Activated CD4-positive, CD25-positive, alpha-beta regulatory T cell treated with anti-CD3 and anti-CD28 coated beads, Interleukin-2, amount 50 U/mL, for 72 hours (primary cell): ENCODE measurements at regions not wholly inside any gene's neighbourhood (a gene's known extent, or its start where the extent isn't known, plus 50 kb on each side); places are given as distances from the start of the nearest gene placed in this dataset.

Experiments
- DNase-seq: peaks from one replicate; pipeline ENCODE4 v3.0.0; 2021

DNA sequence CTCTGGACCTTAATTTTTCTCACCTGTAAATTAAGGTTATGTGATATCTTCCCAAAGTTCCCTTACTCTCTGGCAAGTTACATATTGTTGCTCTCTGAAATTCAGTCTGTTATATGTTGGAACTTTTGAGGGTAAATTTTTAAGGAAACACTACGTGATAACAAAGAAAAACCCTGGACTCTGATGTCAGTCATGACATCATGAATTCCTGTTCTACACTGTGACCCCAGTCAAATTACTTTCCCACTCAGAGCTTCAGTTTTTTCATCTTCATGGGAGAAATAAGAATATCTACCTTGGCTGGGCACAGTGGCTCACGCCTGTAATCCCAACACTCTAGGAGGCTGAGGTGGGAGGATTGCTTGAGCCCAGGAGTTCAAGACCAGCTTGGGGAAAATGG lies 164.6 kb upstream of the RALGAPA2 start:
- no peak for DNase-seq

DNA sequence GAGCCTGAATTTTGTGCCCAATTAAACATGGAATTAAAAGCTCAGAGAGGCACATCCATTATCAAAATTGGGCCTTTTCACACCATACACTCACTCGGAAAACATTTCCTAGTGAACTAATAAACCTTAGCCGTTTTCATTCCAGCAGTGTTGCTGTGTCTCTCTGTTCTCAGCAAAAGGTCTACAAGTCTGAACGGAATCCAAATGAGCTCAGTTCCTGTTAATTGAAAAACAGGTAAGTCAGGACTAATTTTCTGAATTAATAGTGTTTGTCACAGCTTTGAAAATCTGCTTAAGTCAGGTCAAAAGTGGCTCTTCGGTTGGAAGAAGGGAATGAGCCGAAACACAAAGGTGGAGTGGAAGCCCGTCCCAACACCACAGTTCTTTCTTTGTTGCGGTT lies 163.3 kb upstream of the RALGAPA2 start:
- DNase-seq = no peak

DNA sequence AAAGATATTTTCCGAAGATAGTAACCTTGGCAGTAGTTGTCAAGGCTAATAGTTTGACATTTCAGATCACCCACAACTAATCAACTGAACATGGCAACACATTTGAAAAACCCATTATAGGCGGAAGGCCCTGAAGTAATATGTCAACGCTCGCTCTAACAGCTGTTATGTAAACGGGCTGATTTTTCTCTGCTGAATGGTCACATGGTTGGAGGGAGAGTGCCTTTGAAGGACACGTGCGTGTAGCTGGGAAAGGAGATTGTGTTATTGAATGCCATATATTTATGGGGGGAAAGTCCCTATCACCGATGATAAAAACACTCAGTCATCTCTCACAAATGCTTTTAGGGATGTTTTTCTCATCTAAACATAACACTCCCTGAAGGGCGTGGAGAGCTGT lies 160.0 kb upstream of the RALGAPA2 start:
- no peak for DNase-seq

DNA sequence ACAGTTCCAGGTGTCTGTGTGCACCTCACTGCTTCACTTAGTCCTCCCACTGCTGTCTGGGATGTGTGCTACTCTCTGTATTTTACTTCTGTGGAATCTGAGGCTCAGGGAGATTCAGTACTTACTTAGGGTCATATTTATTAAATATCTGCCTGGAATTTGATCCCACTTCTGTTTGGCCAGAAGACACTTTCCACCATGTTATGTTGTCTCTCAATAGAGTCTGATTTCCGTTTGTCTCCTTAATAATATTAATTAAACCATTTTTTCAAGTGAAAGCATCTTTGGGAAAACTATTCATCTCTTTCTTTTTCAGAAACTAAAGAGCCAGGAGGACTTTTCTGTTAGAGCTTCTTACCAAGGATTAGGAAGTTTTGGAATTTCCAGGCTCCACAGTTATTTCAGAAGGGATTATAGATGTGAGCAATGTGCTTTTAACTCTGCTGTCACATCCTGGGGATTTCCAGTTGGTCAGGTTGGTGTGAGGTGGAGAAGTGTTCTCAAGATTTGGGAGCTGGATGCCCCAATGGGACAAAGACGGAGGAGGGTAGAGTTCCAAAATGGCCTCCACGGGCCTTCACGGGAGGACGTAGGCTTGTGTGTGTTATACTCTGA lies 156.8 kb upstream of the RALGAPA2 start:
- no peak for DNase-seq

DNA sequence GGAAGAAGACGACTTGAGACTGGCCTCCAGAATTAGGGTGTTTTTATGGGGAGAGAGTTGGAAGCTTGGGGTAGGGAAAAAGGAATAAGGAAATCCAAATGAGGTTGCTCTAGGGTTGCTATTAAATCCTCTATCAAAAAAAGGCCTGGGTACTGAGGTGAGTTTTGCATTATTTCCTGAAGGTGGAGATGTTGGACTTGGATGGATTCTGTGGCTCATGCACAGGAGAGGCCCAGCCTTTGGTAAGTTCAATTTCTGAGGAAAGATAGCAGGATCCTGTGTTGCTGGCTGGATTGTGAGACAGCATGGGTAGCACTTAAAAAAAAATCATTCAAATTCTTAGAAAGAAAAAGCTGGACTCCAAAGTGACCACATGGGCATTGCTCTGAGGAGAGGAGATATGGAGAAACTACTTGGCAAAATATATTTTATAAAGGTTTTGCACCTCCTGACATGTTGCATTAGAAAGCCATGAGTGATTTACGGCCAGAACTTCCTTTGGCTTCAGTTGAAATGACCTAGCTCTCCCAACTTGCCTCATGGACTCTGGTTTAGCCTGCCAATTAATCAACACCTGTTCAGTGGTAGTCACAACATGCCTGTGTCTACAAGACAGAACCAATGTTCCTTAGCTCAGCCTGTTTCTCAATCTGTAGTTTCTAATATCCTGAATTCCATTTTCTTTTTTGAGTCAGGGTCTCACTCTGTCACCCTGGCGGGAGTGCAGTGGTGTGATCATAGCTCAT lies 152.1 kb upstream of the RALGAPA2 start:
- DNase-seq = no peak

DNA sequence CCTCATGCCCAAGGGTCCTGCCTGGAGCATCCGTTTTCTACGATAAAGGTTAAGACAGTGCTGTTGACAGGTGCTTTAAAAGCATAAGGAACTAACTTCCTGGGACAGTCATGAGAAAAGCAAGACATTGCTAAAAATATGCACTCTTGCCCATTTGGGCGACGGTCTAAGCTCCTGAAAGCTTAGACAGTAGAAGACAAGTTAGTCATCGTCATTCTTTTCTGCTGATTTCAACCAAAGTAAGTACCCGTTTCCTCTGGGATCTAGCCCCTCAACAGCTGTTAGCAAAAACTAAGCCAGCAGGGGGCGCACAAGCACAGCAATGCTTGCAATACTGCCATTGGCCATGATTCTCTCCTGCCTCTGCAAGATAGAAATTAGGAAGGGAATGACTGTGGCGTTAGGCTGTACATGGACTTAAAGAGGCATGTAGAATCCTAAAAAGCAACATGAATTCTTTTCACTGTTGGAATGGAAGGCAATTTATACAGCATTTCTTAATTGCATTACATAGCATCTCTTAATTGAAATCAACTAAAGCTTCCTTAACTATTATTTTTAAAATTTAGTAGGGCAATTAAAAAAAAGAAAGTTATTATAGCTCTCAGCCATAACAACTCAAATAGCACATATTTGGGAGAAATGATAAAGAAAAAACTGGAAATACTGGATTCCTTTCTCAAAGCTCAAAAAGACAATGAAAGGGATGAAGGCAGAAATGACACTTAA lies 147.8 kb upstream of the RALGAPA2 start:
- DNase-seq = peak; percentile 86

DNA sequence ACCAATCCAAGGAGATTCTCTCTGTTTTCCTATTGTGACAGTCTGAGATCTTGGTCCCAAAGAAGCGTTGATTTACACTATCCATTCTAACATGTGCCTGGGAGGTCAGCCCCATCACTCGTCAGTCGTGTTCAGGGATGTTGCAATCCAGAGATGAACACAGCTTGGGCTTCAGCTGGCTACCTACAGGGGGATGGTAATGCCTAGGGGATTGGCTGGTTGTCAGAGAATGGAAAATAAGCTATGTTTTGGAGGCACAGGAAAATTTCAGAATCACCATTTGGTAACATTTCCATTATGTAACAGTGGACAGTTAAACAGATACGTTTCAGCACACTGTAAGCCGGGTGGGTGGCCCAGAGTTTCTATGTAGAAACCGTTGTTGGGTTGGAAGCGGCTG lies 147.1 kb upstream of the RALGAPA2 start:
- DNase-seq = no peak

DNA sequence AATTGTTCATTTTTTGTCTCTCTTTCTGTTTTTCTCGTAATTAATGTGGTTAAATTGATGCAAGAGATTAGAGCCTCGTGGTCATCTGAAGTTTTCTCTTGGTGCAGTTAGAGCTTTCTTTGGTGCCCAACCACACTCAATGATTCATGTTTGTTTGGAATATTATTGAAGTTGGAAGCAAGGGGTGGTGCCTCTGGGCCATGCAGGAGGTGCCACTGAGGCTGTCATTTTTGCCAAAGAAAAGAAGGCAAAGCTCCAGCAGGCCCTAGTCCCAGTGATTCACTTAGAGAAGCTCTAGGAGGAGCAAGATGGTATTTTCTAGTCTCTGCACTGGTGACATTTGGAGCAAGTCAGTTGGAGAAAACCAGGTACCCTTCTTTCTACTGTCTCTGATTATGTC lies 144.5 kb upstream of the RALGAPA2 start:
- no peak for DNase-seq

DNA sequence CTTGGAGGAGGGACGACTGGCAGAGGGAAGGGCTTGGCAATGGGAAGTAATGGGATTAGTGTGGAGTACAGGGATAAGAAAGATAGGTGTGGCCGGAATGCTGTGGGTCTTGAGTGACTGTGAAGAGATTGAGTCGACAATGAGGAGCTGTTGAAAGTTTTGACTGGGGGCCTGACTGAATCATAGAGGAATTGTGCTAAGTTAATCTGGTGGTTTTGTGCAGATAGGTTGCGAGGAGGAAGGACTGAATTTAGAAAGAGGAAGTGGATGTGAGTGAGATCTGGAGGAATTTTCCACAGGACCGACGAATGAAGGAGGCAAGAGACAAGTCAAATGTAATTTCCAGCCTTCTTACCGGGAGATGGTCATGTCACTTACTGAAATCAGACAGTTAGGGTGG lies 143.9 kb upstream of the RALGAPA2 start:
- DNase-seq = no peak

DNA sequence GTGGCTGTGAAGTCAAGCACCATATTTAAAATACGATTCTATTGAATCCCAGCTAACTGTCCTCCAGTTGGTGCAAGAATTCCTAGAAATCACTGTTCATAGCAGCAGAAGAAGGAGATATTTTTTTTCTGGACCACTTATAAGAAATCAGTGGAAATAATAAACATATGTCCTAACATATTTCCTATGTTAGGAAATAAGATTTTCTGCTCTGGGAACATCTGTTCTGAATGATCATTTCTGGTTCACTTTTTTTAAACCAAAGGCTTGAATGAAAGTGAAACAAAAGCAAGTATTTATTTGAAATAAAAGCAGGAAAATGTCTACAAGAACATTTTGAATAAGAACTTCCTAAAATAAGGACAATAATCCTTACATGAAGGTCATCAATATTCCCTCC lies 138.9 kb upstream of the RALGAPA2 start:
- no peak for DNase-seq

DNA sequence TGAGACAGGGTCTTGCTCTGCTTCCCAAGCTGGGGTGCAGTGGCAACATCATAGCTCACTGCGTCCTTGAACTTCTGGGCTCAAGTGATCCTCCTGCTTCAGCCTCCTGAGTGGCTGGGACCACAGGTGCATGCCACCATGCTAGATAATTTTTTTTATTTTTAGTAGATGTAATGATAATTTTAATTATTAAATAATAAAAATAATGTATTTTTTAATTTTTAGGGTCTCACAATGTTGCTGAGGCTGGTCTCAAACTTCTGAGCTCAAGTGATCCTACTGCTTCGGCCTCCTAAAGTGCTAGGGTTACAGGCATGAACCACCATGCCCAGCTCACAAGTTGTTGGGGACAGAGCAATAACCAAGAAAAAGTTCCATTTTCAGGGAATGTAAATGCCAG lies 138.0 kb upstream of the RALGAPA2 start:
- no peak for DNase-seq

DNA sequence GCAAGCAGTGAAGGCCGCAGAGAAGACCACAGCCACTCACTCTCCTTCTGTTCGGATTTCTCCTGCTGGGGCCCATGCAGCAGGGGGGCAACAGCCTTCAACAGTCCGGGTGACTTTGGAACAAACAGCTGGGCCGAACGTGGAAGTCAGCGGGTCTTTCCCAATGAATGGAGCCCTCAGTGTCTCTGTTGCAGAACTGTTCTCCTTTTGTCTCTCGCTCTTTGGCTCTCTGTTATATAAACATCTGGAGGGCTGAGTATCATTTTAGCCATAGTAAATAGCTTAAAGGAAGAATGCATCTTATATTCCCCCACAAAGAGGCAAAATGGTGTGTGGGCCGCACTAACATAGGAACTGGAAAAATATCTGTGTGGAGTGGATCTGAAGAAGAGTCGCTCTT lies 136.7 kb upstream of the RALGAPA2 start:
- DNase-seq = no peak

DNA sequence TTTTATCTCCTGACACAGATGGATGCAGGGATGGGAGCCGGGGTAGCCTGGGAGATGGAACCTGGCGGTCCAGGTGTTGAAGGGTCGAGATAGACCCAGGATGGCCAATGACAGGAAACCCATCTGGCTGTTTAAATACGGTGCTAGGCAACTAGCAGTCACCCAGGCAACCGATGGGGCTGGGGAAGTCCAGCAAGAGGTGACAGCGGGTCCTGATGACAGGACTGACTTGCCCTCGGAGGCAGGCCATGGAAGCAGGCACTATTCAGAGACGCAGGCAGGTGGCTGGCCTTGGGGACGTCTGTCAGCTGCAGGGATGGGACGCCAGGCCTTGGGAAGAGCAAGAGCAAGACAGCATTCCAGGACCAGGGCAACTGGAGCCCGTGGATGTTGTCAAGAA lies 135.4 kb upstream of the RALGAPA2 start:
- no peak for DNase-seq

DNA sequence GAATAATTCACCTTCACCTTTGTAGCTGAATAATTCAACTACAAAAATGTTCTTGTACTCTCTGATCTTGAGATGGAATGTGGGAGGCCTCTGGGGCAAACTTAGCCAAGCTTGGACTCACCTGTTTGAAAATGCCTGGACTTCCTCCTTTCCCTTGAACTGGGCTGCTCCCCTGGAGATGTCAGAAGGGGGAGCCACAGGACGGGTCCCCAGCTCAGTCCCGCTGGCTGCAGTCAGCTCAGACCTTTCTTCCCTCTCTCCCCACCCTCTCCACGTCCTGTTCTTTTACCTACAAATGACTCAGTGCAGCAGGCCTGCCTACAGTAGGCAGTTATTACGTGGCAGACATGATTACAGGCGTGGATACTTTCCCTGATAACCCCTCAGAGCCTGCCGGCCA lies 131.5 kb upstream of the RALGAPA2 start:
- no peak for DNase-seq

DNA sequence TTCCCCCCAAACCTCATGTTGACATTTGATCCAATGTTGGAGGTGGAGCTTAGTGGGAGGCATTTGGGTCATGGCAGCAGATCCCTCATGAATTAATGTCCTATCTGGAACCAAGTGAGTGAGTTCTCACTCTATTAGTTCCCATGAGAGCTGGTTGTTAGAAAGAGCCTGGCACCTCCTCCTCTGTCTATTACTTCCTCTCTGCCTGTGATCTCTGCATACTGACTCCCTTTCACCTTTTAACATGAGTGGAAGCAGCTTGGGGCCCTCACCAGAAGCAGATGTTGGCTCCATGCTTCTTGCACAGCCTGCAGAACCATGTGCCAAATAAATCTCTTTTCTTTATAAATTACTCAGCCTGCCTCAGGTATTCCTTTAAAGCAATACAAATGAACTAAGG lies 127.3 kb upstream of the RALGAPA2 start:
- DNase-seq = no peak

DNA sequence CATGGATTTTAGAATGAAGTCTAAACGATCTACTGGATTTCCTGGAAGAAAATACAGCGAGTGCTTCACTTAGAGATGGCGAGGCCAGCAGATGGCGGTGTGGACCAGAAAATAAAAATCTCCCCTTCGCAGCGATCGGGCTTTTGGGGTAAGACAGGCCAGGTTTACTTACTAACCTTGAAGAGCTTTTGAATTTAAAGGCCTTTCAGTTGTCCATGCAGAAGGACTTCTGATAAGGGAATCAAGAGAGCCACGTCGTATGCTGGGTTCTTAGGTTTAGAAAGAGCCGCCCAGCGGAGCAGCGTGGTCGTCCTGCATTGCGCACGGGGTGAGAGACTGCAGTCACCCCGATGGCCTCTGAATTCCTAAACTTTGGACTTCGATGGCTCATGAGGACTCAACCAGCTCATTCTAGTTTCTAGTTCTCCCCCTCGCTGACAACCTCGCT lies 125.2 kb upstream of the RALGAPA2 start:
- DNase-seq = no peak

DNA sequence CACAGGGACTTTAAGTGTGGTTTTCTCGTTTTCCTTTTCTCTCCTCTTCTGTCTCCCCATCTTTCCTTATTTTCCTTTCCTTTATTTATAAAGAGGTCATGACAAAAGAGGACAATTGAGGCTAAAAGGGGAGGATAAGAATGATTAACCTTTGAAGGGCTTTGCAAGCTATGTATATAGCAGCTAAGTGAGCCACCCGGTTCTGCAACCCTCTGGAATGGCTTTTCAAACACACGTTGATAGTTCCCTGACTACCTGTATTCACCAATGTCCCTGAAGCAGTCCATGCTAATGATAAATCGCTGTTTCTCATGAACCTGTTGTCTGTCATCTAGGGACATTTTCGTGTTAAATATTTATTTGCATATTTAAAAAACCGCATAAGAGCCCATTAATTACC lies 124.4 kb upstream of the RALGAPA2 start:
- no peak for DNase-seq

DNA sequence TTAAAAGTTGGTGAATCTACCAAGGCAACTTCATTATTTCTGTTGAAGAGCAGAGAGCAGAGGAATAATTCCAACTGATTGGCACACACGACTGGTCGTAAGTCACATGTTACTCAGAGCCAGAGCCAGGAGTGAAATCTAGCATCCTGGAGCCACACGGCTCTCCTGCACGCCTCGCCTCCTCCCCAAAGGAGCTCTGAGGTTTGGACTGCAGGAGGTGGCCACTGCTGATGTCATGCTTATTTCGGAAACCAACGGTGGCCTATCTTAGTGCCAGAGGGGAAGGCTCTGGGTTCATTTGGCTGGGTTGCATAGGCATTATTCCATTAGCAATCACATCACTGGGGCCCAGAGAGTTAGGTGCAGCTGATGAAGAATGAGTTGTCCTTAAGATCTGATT lies 123.5 kb upstream of the RALGAPA2 start:
- no peak for DNase-seq

DNA sequence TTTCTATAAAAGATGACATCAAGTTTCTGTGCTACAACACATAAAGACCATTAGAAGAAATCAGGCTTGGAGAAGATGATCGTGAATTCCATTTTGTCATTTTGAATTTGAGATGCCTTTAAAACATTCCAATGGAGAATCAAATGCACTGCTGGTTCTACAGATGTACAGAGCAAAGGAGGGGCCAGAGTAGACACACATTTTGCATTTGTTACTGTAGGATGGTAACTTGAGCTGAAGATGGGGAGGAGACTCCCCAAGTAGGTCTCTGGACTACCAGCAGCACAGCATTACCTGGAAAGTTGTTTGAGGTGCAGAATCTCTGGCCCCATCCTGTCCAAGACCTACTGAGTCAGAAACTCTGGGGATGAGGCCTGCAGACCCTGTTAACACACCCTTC lies 121.6 kb upstream of the RALGAPA2 start:
- DNase-seq = no peak

DNA sequence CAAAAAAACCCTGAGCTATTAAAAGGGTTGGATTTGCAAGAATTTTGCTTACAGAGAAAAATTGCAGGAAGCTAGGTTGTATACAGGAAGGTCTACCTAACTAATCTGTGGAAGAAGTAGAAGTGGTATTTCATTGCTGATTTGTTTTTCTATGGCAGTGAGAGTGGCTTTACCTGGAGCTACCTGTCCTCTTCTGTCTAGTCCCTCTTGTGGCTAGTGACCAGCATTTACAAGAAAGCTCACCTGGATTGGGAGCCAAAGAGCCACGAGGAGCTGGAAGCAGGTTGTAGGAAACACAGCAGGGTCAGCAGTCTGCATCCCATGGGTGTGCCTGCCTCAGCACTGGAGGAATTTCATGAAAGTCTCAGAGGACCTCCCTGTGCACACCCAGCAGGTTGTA lies 120.3 kb upstream of the RALGAPA2 start:
- no peak for DNase-seq

DNA sequence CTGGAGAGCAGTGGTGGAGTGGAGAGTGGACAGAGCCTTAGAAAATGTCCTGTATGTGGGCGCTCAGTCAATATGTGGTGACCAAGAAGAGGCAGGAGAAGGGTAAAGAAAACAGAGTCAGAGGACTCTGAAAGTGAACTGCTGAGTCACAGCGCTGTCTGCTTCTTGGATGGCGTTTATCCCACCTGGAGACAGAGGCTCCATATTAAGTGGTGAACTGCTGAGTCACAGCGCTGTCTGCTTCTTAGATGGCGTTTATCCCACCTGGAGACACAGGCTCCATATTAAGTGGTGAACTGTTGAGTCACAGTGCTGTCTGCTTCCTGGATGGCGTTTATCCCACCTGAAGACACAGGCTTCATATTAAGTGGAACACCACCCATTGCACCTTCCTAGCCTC lies 119.3 kb upstream of the RALGAPA2 start:
- no peak for DNase-seq

DNA sequence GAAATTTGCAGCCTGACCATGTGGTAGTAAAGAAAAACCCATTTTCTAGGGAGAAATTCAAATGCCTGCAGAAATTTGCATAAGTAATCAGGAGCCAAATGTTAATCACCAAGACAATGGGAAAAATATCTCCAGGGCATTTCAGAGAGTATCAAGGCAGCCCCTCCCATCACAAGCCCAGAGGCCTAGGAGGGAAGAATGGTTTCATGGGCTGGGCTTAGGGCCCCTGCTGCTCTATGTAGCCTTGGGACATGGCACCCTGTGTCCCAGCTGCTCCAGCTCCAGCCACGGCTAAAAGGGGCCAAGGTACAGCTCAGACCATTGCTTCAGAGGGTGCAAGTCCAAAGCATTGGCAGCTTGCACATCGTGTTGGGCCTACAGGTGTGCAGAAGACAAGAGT lies 117.2 kb upstream of the RALGAPA2 start:
- no peak for DNase-seq

DNA sequence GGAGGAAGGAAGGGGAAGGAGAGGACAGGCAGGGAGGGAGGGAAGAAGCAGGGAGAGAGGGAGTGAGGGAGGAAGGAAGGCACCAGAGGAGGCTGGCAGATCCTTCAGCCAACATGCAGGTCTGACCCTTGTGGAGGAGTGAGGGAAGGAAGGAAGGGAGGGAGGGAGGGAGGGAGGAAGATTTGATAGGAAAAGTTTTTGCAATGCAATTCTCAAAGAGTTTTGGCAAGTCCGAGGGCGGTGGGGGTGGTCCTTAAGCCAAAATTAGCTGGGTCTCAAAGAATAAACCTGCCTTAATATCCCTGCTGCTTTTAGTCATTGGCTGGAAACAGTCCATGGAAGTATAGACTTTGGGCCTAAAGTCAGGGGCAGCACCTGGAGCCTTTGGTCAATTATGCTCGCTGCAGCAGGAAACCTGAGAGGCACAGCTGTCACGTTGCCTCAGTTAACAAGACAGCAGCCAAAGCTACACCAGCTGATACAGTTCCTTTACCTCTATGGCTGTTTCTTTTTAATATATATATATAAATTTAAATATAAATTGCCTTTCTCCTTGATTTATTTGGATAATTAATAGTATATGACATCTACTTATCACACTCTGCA lies 115.7 kb upstream of the RALGAPA2 start:
- DNase-seq = no peak
